KMS-11 (cell line): ENCODE measurements at regions not wholly inside any gene's neighbourhood (a gene's known extent, or its start where the extent isn't known, plus 50 kb on each side); places are given as distances from the start of the nearest gene placed in this dataset.

Experiments used
- H2AFZ ChIP-seq: fragments of 200-600 bp; sonication (generic); 2 replicates; pipeline ENCODE4 v1.6.1; 2016; ENCODE audit warnings: antibody characterized with exemption, mixed run types, low read depth
- H3K27ac ChIP-seq: fragments of 200-600 bp; sonication (generic); 2 replicates; pipeline ENCODE4 v1.6.1; 2016; ENCODE audit warnings: mild to moderate bottlenecking, mixed run types
- H3K27me3 ChIP-seq: fragments of 200-600 bp; sonication (generic); 2 replicates; pipeline ENCODE4 v1.6.1; 2017; ENCODE audit warnings: mild to moderate bottlenecking, low read depth, mixed run types, moderate library complexity; ENCODE audit not compliant: insufficient read depth
- H3K36me3 ChIP-seq: fragments of 200-600 bp; sonication (generic); 2 replicates; pipeline ENCODE4 v1.6.1; 2017; ENCODE audit warnings: mild to moderate bottlenecking, mixed run types; ENCODE audit not compliant: insufficient read depth
- H3K4me1 ChIP-seq: fragments of 200-600 bp; sonication (generic); 2 replicates; pipeline ENCODE4 v1.6.1; 2016; ENCODE audit warnings: mild to moderate bottlenecking, low read depth, mixed run types; ENCODE audit not compliant: poor library complexity, severe bottlenecking
- H3K4me2 ChIP-seq: fragments of 200-600 bp; sonication (generic); 2 replicates; pipeline ENCODE4 v1.7.0; 2016; ENCODE audit warnings: mild to moderate bottlenecking, mixed run types
- H3K4me3 ChIP-seq: fragments of 200-600 bp; sonication (generic); IDR thresholded peaks from 2 replicates; pipeline ENCODE4 v1.6.1; 2017; ENCODE audit warnings: low read depth, low read length, mixed read lengths; ENCODE audit not compliant: insufficient read depth
- H3K79me2 ChIP-seq: fragments of 200-600 bp; sonication (generic); 2 replicates; pipeline ENCODE4 v1.6.1; 2016; ENCODE audit warnings: low read depth, mixed run types; ENCODE audit not compliant: insufficient read depth
- H3K9ac ChIP-seq: fragments of 200-600 bp; sonication (generic); 2 replicates; pipeline ENCODE4 v1.6.1; 2016; ENCODE audit warnings: mild to moderate bottlenecking, mixed run types
- H4K20me1 ChIP-seq: fragments of 200-600 bp; sonication (generic); 2 replicates; pipeline ENCODE4 v1.6.1; 2016; ENCODE audit warnings: mild to moderate bottlenecking, mixed run types; ENCODE audit not compliant: insufficient read depth
- TF ChIP-seq, protein P1 (sequence below): fragments of 200-600 bp; sonication (generic); conservative IDR thresholded peaks from 2 replicates; pipeline ENCODE4 v1.6.1; 2017; ENCODE audit warnings: low read depth, mild to moderate bottlenecking, antibody characterized with exemption, low read length, moderate library complexity, mixed read lengths

GRCh38 chr22:48895831-48896765 is 931.6 kb downstream of the BRD1 start:
- H3K79me2 ChIP-seq, result no peaks in the 10 kb centered on the region
- TF ChIP-seq, protein P1, sequence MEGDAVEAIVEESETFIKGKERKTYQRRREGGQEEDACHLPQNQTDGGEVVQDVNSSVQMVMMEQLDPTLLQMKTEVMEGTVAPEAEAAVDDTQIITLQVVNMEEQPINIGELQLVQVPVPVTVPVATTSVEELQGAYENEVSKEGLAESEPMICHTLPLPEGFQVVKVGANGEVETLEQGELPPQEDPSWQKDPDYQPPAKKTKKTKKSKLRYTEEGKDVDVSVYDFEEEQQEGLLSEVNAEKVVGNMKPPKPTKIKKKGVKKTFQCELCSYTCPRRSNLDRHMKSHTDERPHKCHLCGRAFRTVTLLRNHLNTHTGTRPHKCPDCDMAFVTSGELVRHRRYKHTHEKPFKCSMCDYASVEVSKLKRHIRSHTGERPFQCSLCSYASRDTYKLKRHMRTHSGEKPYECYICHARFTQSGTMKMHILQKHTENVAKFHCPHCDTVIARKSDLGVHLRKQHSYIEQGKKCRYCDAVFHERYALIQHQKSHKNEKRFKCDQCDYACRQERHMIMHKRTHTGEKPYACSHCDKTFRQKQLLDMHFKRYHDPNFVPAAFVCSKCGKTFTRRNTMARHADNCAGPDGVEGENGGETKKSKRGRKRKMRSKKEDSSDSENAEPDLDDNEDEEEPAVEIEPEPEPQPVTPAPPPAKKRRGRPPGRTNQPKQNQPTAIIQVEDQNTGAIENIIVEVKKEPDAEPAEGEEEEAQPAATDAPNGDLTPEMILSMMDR, result no peak
- no peaks in the 10 kb centered on the region for H3K27me3 ChIP-seq
- no peaks in the 10 kb centered on the region for H3K36me3 ChIP-seq
- H4K20me1 ChIP-seq, result no peaks in the 10 kb centered on the region
- H3K9ac ChIP-seq, result no peak overlapping the region
- no peak overlapping the region for H3K4me3 ChIP-seq
- no peak overlapping the region for H3K27ac ChIP-seq
- no peak overlapping the region for H3K4me2 ChIP-seq
- H2AFZ ChIP-seq, result no peak overlapping the region
- no peaks in the 10 kb centered on the region for H3K4me1 ChIP-seq

GRCh38 chr22:48895336-48895735 is 932.3 kb downstream of the BRD1 start:
- H3K4me2 ChIP-seq, result no peak overlapping the region

GRCh38 chr22:48894804-48895250 is 932.8 kb downstream of the BRD1 start:
- no peak overlapping the region for H3K27ac ChIP-seq
- no peak overlapping the region for H3K4me3 ChIP-seq
- H3K9ac ChIP-seq, result no peak overlapping the region
- TF ChIP-seq, protein P1, result no peak
- H2AFZ ChIP-seq, result no peak overlapping the region
- H4K20me1 ChIP-seq, result no peaks in the 10 kb centered on the region
- H3K27me3 ChIP-seq, result no peaks in the 10 kb centered on the region
- H3K4me1 ChIP-seq, result no peaks in the 10 kb centered on the region
- no peaks in the 10 kb centered on the region for H3K79me2 ChIP-seq
- no peak overlapping the region for H3K4me2 ChIP-seq
- no peaks in the 10 kb centered on the region for H3K36me3 ChIP-seq

More at GRCh38 chr22:48895336-48895735, 932.3 kb downstream of the BRD1 start:
- Histone ChIP-seq H2AFZ (no peak overlapping the region), H4K20me1 (no peaks in the 10 kb centered on the region), H3K27me3 (no peaks in the 10 kb centered on the region), H3K4me1 (no peaks in the 10 kb centered on the region), H3K27ac (no peak overlapping the region), H3K36me3 (no peaks in the 10 kb centered on the region), H3K4me3 (no peak overlapping the region), H3K79me2 (no peaks in the 10 kb centered on the region), H3K9ac (no peak overlapping the region)
- TF ChIP-seq, protein P1, result no peak

- H3K36me3 ChIP-seq, result no peaks in the 10 kb centered on the region
- H3K27me3 ChIP-seq, result no peaks in the 10 kb centered on the region
- H3K4me3 ChIP-seq, result no peak overlapping the region
- no peaks in the 10 kb centered on the region for H4K20me1 ChIP-seq
- H2AFZ ChIP-seq, result no peak overlapping the region
- no peaks in the 10 kb centered on the region for H3K4me1 ChIP-seq
- TF ChIP-seq, protein P1, result no peak
- no peak overlapping the region for H3K27ac ChIP-seq
- H3K9ac ChIP-seq, result no peak overlapping the region
- H3K4me2 ChIP-seq, result no peak overlapping the region
- H3K79me2 ChIP-seq, result no peaks in the 10 kb centered on the region
These were observed 933.5 kb downstream of the BRD1 start for GRCh38 chr22:48894064-48894671.
